SK-MEL-5 (cell line): ENCODE measurements at regions not wholly inside any gene's neighbourhood (a gene's known extent, or its start where the extent isn't known, plus 50 kb on each side); places are given as distances from the start of the nearest gene placed in this dataset.
"Not testable (repeated sequence)": the region's sequence is repeated elsewhere in the genome, so short reads cannot be mapped to it uniquely, and the experiment has no call there.

Experiments
- DNase-seq: peaks from one replicate; pipeline ENCODE4 v3.0.0-alpha.2; 2016; ENCODE audit warnings: low read depth, low spot score
- in situ Hi-C: cut with HindIII; loops from 2 replicates; pipeline ENCODE4 v1.10.0; 2016; ENCODE audit warnings: low sequenced_read_pairs, high pct_unique_total_duplicates, low pct_unique_long_range_greater_than_20kb

GRCh38 chr4:29632199-29632598 lies 1088.0 kb upstream of the PCDH7 start:
- in situ Hi-C loops: no loop called here

GRCh38 chr4:29636961-29637360 lies 1083.2 kb upstream of the PCDH7 start:
- in situ Hi-C loops: no loop called here
- no peak for DNase-seq

More at GRCh38 chr4:29632199-29632598, 1088.0 kb upstream of the PCDH7 start:
- DNase-seq: no peak

- no peak for DNase-seq
- in situ Hi-C loops: no loop called here
Observed at GRCh38 chr4:29653221-29653620, 1066.9 kb upstream of the PCDH7 start.

DNA sequence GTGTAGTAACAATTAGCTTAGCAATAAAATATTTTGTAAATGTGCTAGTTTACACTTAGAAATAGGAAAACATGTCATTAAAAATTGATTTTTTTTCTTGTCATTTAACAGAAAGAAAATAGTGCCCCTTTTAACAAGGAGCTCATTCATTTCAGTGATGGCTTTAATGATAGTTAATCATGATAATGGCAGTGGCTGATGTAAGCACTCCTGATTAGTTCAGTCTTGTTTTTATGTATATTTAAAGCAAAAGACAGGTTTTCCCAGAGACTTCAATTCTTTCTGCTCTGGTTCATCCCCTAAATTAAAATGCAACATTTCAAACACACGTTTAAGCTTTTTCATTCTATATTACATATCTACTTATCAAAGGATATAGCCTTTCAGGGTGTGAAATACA lies 1039.5 kb upstream of the PCDH7 start:
- in situ Hi-C loops: no loop called here
- no peak for DNase-seq

GRCh38 chr4:29704059-29704458 lies 1016.1 kb upstream of the PCDH7 start:
- in situ Hi-C loops: no loop called here

DNA sequence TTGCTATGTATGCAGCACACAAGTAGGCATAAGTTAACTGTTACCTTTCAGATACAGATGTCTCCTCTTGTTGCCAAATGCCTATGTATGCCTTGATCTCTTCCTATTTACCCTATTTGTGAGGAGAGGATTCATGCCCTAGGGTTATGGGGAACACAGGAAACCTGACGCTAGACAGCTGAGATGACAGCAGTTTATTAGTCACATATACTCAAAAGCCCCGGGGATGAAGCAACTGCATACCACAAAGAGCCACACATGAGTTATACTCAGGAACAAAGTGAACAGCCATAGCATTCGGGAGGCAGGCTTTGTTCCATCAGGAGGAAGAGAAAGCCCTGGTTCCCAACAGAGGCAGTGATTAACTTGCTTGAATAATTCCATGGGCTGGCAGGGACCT lies 1011.7 kb upstream of the PCDH7 start:
- in situ Hi-C loops: no loop called here
- peak; percentile 1 for DNase-seq

More at GRCh38 chr4:29704059-29704458, 1016.1 kb upstream of the PCDH7 start:
- no peak for DNase-seq

DNA sequence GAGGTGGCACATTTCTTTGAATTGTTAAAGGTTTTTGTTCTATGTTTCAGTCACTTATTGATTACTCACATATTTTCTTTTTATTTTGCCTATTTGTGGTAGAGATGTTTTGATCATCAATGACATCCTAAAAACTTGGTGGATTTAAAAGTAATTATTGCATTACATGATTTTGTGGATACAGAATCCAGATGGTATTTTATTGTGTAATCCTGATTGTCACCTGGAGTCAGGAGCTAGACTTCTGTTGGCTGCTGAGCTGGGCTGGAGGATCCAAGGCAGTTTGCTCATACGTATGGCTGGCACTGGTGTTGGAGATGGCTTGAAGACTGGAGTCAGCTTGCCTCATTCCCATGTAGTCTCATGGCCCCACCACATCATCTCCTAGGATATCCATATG lies 1009.6 kb upstream of the PCDH7 start:
- in situ Hi-C loops: no loop called here
- DNase-seq: no peak

- DNase-seq: no peak
- in situ Hi-C loops: no loop called here
Observed at GRCh38 chr4:29711226-29711625, 1008.9 kb upstream of the PCDH7 start.

DNA sequence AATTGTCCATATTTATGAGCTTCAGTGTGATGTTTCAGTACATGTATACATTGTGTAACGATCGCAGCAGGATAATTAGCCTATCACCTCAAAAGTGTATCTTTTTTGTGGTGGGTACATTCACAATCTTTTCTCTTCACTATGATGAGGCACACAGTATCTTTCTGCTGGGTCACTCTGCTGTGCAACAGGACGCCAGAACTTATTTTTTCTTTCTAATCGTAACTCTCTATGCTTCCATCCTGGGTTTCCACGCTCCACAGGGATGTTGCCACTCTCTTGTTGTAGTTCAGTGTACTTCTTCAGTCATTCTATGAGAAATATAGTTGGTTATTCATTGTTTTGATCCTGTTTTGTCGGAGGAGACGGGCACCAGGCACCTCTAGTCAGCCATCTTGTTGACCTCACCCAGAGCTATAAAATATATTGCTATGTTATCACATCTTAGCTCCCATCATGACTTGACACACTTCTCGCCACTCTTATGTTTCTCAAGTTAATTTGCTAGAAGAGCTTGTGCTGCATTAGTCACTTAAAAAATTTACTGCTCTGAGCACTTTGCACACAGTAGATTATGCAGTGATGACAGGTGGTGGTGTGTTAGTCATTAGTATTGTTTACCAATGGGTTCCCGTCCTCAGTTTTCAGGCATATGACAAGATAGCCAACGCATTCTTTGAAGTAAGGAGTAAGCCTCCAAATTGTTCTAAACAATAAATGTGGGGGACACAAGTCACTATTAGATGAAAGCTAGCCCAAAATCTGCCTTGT lies 1002.7 kb upstream of the PCDH7 start:
- DNase-seq: no peak
- in situ Hi-C loops: no loop called here

DNA sequence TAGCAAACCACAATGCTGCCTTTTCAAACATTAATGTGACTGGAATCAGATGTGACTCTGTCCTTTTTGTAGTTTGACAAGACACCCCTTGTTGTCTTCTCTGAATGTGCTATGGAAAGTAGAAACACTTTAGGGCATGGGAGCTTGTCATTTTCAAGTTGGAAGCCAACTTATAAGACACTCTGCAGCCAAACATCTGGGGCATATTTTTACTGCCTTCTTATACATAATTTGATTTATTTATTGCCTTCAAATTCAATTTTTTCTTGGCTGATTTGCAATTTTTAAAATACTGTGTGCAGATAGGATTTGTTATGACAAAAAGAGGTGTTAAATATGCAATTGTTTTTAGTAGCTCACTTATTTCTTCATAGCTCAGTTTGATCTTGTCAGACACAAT lies 1002.0 kb upstream of the PCDH7 start:
- in situ Hi-C loops: no loop called here
- DNase-seq: no peak

- in situ Hi-C loops: no loop called here
- no peak for DNase-seq
Observed at GRCh38 chr4:29722253-29722652, 997.9 kb upstream of the PCDH7 start.

DNA sequence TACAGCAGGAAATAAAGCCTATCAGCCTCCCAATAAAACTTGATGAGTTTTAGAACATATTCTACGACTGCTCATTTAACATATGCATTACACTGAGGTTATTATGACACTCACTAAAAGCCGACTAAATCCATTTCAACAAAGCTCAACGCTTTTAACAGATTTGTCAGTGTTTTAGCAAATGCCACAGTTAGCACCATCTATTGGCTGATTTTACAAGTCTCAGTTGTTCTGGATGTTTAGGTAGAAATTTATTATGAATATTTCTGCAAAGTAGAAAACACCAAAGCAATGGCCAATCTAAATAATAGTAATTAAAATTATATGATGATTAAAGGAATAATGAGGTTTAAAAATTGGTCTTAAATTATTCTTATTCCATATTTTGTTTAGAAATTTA lies 993.2 kb upstream of the PCDH7 start:
- in situ Hi-C loops: no loop called here
- no peak for DNase-seq

- in situ Hi-C loops: no loop called here
- DNase-seq: no peak
Observed at GRCh38 chr4:29734343-29735213, 985.6 kb upstream of the PCDH7 start.

DNA sequence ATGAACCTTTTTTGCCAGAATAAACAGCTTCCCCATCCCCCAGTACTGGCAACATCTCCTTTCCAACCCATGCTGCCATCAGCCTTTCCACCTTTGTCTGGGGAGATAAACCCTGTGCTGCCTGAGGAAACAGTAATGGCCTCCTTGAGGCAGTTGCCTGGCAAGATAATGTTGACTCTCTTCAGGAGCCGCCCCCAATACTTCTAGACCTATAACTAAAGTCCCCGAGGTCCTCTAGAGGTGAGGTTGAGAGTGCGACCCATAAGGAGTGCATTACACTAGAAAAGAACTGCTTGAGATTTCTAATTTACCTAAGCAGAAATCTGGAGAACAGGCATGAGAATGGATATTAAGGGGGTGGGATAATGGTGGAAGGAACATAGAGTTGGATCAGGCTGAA lies 963.2 kb upstream of the PCDH7 start:
- no peak for DNase-seq
- in situ Hi-C loops: no loop called here

DNA sequence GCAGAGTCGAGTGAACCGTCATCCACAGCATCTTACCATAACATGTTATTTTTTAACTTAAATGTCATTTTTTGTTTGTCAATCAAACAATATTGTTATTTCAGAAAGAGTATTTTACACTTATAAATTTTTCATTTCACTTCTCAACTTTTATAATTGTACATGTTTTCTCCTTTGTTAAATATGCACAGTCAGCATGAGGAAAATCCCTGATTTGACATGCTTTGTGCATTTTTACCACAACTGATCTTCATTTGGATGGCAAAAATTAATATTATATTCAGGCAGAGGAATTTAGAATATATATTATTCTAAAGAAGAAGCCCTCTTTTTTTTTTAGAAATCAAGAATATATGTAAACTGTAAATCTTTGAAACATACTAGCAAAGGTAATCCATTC lies 958.0 kb upstream of the PCDH7 start:
- in situ Hi-C loops: no loop called here

DNA sequence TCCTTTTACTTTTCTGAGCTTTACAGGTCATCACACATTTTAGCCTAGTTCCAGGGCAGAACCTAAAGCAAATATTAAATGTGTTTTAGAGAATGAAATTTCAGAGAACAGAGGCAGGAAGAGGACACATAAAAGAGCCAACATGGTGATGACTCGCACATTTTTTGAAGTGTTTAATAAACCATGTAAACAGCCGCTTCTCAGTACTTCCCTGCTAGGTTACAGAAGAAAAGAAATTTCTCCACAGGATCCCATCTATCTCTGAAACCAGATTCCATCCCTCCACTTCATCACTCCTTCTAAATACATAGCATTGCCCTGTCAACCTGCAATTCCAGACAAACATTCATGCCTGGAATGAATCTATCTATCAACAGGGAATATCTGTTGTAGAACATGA lies 949.5 kb upstream of the PCDH7 start:
- in situ Hi-C loops: no loop called here
- no peak for DNase-seq

More for the DNA sequence above, 958.0 kb upstream of the PCDH7 start:
- no peak for DNase-seq

DNA sequence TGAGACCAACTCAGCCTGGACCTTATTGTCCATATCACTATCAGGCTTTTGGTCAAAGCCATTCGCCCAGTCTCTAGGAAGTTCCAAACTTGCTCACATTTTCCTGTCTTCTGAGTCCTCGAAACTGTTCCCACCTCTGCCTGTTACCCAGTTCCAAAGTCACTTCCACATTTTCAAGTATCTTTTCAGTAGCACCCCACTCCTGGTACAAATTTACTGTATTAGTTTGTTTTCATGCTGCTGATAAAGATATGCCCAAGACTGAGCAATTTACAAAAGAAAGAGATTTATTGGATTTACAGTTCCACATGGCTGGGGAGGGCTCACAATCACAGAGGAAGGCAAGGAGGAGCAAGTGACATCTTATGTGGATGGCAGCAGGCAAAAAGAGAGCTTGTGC lies 932.0 kb upstream of the PCDH7 start:
- in situ Hi-C loops, DNase-seq: not testable (repeated sequence)

GRCh38 chr4:29805245-29805644 lies 914.9 kb upstream of the PCDH7 start:
- in situ Hi-C loops: no loop called here

More at GRCh38 chr4:29805245-29805644, 914.9 kb upstream of the PCDH7 start:
- DNase-seq: peak; percentile 76
